Bone marrow (tissue), 2 donors: ENCODE measurements at regions not wholly inside any gene's neighbourhood (a gene's known extent, or its start where the extent isn't known, plus 50 kb on each side); places are given as distances from the start of the nearest gene placed in this dataset.
A peak's percentile ranks its signal among the peaks of the same experiment; 100 is the strongest.
"Not testable (repeated sequence)": the region's sequence is repeated elsewhere in the genome, so short reads cannot be mapped to it uniquely, and the experiment has no call there.

Source experiments
- DNase-seq, 2 donors: peaks; one replicate each; lab custom pipeline; 2025; lab: John Stamatoyannopoulos, UW

- DNase-seq = no peak
These were observed 161.0 kb downstream of the C16orf95 start for GRCh38 chr16:87156195-87156594.

GRCh38 chr16:87160234-87160636, 157.0 kb downstream of the C16orf95 start:
- DNase-seq = no peak

GRCh38 chr16:87160701-87161337, 156.4 kb downstream of the C16orf95 start:
- DNase-seq = no peak

GRCh38 chr16:87161410-87161809, 155.8 kb downstream of the C16orf95 start:
- not testable (repeated sequence) for DNase-seq

GRCh38 chr16:87161822-87162676, 155.1 kb downstream of the C16orf95 start:
- DNase-seq = no peak

- DNase-seq = not testable (repeated sequence)
These were observed 154.4 kb downstream of the C16orf95 start for GRCh38 chr16:87162799-87163198.

- DNase-seq = no peak
These were observed 153.6 kb downstream of the C16orf95 start for GRCh38 chr16:87163637-87164036.

- DNase-seq = no peak
These were observed 152.0 kb downstream of the C16orf95 start for GRCh38 chr16:87165151-87165550.

- DNase-seq = no peak
These were observed 151.3 kb downstream of the C16orf95 start for GRCh38 chr16:87165885-87166284.

GRCh38 chr16:87166321-87166720, 150.9 kb downstream of the C16orf95 start:
- no peak for DNase-seq

- no peak for DNase-seq
These were observed 150.3 kb downstream of the C16orf95 start for GRCh38 chr16:87166934-87167333.

- DNase-seq = no peak
These were observed 147.6 kb downstream of the C16orf95 start for GRCh38 chr16:87169509-87169995.

- DNase-seq = no peak
These were observed 146.9 kb downstream of the C16orf95 start for GRCh38 chr16:87170310-87170709.

GRCh38 chr16:87171723-87172122, 145.5 kb downstream of the C16orf95 start:
- DNase-seq = no peak

GRCh38 chr16:87172632-87173031, 144.6 kb downstream of the C16orf95 start:
- DNase-seq = no peak

- no peak for DNase-seq
These were observed 143.8 kb downstream of the C16orf95 start for GRCh38 chr16:87173294-87173893.

- no peak for DNase-seq
These were observed 143.1 kb downstream of the C16orf95 start for GRCh38 chr16:87174061-87174460.

- DNase-seq = no peak
These were observed 140.5 kb downstream of the C16orf95 start for GRCh38 chr16:87176735-87177134.

- DNase-seq = no peak
These were observed 139.5 kb downstream of the C16orf95 start for GRCh38 chr16:87177673-87178072.

- DNase-seq = peak in 1 of 2 donors; percentile 8
These were observed 138.9 kb downstream of the C16orf95 start for GRCh38 chr16:87178177-87178863.

GRCh38 chr16:87178977-87179376, 138.2 kb downstream of the C16orf95 start:
- no peak for DNase-seq

- DNase-seq = no peak
These were observed 137.1 kb downstream of the C16orf95 start for GRCh38 chr16:87180069-87180468.
